NCI-H1048 (cell line): ENCODE measurements at regions not wholly inside any gene's neighbourhood (a gene's known extent, or its start where the extent isn't known, plus 50 kb on each side); places are given as distances from the start of the nearest gene placed in this dataset.
"Not testable (repeated sequence)": the region's sequence is repeated elsewhere in the genome, so short reads cannot be mapped to it uniquely, and the experiment has no call there.

ENCODE experiments used
- DNase-seq: peaks from one replicate; lab custom pipeline; 2025; lab: John Stamatoyannopoulos, UW

GRCh38 chr11:98390391-98390790 is 630.4 kb upstream of the CNTN5 start:
- DNase-seq = no peak

DNA sequence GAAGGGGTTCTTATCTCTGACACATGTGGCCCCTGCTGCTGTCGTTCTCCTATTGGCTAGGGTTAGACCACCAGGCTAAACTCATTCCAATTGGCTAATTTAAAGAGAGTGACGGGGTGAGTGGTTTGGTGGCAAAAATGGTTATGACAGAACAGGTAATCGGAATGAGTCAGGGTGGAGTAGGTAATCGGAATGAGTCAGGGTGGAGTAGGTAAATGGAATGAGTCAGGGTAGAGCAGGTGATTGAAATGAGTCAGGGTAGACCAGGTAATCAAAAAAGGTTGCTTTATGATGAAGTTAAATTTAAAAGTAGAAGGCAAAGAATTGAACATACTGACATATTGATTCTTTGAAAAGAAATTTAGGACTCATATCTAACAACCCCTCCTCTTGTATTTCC is 626.2 kb upstream of the CNTN5 start:
- DNase-seq = not testable (repeated sequence)

GRCh38 chr11:98398508-98398907 is 622.2 kb upstream of the CNTN5 start:
- no peak for DNase-seq

DNA sequence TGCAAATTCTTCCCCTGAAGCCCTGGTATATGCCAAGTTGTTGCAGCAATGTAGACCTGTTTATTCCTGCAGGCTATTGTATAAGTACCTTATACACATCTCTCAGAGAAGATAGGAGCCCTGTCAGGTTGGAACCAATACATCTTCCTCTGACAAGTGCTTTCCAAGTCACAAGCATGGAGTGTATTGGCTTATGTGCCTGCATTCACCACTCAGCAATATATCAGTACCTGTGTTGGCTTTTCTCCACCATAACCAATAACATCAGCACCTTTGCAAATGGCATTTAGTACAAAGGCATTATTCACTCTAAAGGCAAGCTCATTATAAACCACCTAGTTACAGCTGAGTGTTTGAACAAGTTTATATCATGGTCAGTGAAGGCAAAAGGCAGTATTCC is 611.7 kb upstream of the CNTN5 start:
- DNase-seq = no peak

DNA sequence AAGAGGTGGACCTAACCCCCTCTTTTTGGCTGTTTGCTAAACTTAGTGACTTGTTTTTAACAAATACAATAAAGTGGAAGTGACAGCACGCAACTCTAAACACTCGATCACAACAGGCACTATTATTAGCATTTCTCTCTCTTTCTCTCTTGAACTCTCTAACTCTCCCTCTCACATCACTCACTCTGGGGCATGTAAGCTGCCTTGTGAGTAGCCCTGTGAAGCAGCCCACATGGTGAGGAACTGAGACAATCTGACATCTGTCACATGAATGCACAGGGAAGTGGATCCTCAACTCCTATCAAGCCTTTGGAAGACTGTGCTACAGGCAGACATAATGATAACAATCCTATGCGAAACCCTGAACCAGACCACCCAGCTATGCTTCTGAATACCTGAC is 609.0 kb upstream of the CNTN5 start:
- DNase-seq = no peak

DNA sequence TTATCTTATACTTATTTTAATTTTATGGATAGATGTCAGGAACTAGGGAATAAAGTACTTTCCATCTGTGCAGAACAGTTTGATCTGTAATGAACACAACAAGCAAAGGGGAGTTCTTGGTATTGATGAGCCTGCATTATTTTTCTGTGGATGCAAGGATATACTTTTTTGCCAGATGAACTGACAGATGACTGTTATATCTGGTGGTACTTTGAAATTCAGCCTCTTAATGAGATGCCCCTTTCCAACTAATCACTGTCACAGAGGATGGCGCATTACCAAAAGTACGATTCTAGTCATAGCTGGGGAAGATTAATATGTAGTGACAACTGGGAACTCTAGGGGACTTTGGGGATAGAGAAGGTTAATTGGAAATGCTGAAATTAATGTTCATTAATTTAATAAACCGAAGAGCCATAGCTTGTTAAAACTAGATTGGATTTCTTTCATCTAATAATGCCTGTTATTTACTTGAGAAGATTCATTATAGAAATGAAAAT is 603.4 kb upstream of the CNTN5 start:
- DNase-seq = no peak

DNA sequence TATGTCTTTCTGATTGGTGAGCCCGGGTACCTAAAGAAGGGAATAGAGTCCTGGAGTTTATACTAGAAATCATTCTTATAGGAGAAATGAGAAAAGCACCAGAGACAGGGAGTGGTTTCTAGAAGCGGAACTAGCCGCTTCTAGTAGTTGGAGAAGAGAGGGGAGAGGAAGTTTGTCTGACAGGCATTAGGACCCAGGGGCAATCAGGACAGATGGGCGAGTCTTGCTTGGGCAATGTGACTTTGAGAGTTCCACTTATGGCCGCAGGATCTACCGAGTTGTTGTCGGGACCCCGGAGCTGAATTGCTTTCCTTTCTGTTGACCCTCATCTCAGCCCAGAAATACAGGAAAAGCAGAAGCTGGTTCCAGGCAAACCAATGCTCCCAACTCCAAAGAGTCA is 596.8 kb upstream of the CNTN5 start:
- DNase-seq = no peak

DNA sequence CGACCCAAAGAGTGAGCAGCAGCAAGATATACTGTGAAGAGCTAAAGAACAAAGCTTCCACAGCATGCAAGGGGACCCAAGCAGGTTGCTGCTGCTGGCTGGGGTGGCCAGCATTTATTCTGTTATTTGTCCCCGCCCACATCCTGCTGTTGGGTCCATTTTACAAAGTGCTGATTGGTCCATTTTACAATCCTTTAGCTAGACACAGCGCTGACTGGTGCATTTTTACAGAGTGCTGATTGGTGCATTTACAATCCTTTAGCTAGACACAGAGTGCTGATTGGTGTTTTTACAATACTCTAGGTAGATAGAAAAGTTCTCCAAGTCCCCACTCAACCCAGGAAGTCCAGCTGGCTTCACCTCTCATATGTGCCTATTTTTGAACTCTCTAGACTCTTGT is 596.0 kb upstream of the CNTN5 start:
- DNase-seq = not testable (repeated sequence)

DNA sequence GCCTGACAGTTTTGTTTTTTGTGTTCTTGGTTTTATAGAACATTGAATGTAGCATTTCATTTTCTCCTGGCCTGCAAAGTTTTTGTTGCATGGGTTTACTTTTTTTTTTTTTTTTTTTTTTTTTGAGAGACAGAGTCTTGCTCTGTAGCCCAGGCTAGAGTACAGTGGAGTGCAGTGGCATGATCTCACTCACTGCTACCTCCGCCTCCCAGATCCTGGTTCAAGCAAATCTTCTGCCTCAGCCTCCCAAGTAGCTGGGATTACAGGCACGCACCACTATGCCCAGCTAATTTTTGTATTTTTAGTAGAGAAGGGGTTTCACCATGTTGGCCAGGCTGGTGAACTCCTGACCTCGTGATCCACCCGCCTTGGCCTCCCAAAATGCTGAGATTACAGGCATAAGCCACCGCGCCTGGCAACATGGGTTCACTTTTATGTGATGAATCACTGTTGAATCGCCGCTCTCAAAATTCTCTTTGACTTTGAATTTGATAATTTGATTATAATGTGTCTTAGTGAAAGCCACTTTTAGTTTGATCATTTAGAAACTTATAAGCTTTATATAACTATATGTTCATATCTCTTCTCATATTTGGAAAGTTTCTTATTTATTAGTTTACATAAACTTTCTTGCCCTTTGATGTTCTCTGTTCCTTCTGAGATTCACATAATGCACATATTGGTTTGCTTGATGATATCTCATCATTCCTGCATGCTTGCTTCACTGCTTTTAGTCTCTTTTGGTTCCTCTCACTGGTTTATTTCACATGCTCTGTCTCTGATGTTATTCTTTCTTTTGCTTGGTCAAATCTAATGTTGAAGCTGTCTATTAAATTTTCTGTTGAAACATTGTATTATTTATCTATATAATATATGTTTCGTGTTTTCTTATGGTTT is 589.0 kb upstream of the CNTN5 start:
- DNase-seq = no peak

DNA sequence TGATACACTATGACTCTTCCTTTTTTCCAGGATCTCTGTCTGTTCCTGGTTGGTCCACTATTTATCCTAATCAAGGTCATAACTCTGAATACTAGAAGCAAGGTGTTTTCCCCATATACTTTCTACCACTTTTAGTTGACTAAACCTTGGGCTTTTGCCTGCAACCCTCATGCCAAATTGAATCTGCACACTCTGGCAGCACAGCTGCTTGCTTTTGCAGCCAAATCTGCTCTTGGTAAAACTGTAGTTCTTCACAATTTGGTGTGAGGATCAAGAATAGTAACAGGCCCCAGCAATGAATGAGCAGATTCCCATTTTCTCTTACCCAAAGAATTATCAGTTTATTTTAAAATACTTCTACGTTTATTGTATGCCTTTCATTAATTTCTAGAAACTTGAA is 586.5 kb upstream of the CNTN5 start:
- DNase-seq = no peak

DNA sequence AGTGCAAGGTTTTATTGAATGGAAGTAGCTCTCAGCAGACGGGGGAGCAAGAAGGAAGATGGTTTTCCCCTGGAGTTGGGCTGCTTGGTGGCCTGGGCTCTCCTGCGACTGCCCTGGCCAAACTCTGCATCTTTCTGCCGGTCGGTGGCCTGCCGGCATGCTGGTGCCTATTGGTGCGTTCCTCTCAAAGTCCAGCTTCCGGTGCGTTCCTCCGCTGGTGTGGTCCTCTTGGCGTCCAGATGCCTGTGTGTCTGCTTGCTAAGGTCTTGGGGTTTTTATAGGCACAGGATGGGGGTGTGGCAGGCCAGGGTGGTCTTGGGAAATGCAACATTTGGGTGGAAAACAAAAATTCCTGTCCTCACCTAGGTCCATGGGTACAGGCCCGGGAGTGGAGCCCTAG is 567.4 kb upstream of the CNTN5 start:
- no peak for DNase-seq

GRCh38 chr11:98455500-98456307 is 565.0 kb upstream of the CNTN5 start:
- DNase-seq = no peak

GRCh38 chr11:98456308-98456680 is 564.5 kb upstream of the CNTN5 start:
- no peak for DNase-seq

DNA sequence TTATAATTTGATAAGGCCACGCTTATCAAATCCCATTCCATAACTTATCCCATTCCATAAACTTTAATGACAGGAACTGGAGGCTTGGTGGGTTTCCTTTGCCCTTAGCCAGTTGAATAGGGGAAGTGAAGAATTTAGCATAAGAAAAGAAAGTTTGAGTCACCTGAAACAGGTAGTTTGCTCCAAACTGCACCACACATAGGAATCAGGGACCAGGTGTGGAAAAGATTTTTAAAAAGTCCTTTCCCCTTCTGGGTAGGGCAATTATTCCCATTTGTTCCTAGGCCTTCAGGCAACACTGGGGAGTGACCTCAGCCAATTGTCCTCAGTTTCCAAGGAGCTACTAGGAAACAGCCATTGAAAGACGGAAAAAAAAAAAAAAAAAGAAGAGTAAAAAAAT is 525.7 kb upstream of the CNTN5 start:
- DNase-seq = no peak

DNA sequence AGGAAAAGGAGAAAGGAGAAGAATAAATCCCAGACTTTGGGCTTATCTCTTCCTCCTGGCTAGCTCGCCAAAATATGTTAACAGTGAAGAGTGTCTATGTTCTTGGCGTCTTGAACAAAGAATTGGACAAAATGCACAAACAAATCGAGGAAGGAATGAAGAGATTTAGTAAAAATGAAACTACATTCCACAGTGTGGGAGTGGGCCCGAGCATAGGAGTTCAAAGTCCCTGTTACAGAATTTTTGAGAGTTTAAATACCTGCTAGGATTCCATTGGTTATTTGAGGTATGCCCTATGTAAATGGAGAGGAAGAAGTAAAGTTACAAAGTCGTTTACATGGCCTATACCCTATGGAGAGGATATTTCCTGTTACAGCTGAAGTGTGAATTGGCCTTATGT is 525.1 kb upstream of the CNTN5 start:
- DNase-seq = no peak

GRCh38 chr11:98507208-98507607 is 513.5 kb upstream of the CNTN5 start:
- no peak for DNase-seq

GRCh38 chr11:98512938-98513337 is 507.8 kb upstream of the CNTN5 start:
- no peak for DNase-seq

GRCh38 chr11:98531576-98531975 is 489.2 kb upstream of the CNTN5 start:
- DNase-seq = no peak

DNA sequence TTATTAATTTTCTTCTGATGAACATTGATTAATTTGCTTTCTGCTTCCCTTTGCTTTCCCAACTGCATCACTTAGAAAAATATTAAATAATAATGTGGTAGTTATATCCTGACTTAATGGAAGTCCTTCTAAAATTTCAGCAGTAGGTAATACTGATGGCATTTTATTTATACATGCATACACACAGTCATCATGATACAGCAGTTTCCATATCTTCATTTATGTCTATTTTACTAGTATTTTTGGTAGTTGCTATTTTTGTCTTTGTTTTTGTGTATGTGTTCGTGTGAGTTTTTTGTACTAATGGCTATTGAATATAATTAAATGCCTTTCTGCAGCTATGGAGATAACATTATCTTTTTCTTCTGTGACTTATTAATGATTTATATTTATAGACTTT is 484.7 kb upstream of the CNTN5 start:
- no peak for DNase-seq

GRCh38 chr11:98538358-98538757 is 482.4 kb upstream of the CNTN5 start:
- DNase-seq = not testable (repeated sequence)

DNA sequence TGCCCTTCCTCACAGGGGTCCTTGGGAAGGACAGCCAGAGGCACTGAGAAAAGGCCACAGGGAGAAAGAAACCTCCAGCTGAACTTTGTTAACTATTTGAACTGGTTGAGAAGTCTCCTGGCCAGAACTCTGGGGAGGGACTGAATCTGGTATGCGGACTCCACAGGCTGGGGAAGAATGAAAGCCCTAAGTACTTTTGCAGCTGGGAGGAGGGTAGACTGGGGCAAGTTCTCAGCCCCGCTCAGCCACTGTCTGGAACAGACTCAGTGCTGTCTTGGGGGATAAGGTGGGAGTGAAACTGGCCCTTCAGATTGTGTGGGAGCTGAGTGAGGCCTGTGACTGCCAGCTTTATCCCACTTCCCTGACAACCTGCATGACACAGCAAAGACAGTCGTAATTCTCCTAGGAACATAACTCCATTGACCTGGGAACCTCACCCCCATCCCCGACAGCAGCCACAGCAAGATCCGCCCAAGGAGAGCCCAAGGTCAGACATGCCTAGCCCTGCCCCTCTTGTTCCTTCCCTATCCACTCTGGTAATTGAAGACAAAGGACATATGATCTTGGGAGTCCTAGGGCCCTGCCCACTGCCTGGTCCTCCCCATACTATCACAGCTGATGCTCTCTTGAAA is 475.1 kb upstream of the CNTN5 start:
- DNase-seq = no peak

GRCh38 chr11:98549571-98549970 is 471.2 kb upstream of the CNTN5 start:
- no peak for DNase-seq

DNA sequence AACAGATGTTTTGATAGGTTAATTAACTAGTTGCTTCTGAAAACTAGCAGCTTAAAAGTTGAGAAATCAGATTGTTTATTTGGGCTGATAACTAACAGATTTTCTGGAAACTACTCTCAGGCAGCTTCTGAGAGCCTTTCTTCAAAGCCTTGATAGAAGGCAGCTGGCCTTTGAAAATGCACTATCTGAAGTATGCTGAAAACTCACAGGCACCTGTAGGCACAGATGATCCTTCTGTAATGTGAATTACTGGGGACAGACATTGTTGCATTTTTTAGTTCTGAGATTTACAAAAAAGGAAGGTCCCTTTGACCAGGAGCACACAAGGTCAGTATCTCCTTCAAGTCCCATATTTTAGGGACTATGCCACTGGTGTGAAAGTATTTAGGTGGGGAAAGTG is 460.8 kb upstream of the CNTN5 start:
- no peak for DNase-seq
